Breast epithelium (tissue), 4 donors: ENCODE measurements at regions not wholly inside any gene's neighbourhood (a gene's known extent, or its start where the extent isn't known, plus 50 kb on each side); places are given as distances from the start of the nearest gene placed in this dataset.

Source experiments
- DNase-seq, 2 donors: peaks; one replicate each; pipeline ENCODE4 v3.0.0-alpha.2; 2019; ENCODE audit warnings: low spot score in 2 of 2
- H3K27ac ChIP-seq, 2 donors: fragments of 200-600 bp; sonication (generic) in 1 of 2; one replicate each; pipeline ENCODE4 v1.5.1; 2016 to 2019; ENCODE audit warnings: mild to moderate bottlenecking in 1 of 2
- H3K27me3 ChIP-seq, 2 donors: fragments of 200-600 bp; sonication (generic) in 1 of 2; one replicate each; pipeline versions ENCODE4 v1.5.1 to v1.6.0; 2017 to 2019; ENCODE audit warnings: control low read depth in 1 of 2, mild to moderate bottlenecking in 1 of 2
- H3K36me3 ChIP-seq: fragments of 200-600 bp; one replicate; pipeline ENCODE4 v1.5.1; 2019
- H3K4me1 ChIP-seq, 2 donors: fragments of 200-600 bp; sonication (generic); one replicate each; pipeline ENCODE4 v1.5.1; 2016 to 2019; ENCODE audit warnings: control low read depth in 1 of 2
- H3K4me3 ChIP-seq, 3 donors: fragments of 200-600 bp; sonication (generic); 1 replicate in 2 of 3; 2 replicates in 1 of 3; pipeline ENCODE4 v1.5.1; 2016 to 2019; ENCODE audit warnings: mild to moderate bottlenecking in 3 of 3, moderate library complexity in 2 of 3
- H3K9me3 ChIP-seq, 2 donors: fragments of 200-600 bp; sonication (generic) in 1 of 2; one replicate each; pipeline ENCODE4 v1.5.1; 2016 to 2019; ENCODE audit warnings: control low read depth in 1 of 2
- POLR2A ChIP-seq: fragments of 450-650 bp; IDR thresholded peaks from one replicate; pipeline ENCODE4 v1.6.1; 2016; ENCODE audit warnings: antibody characterized with exemption, mild to moderate bottlenecking, moderate library complexity
- POLR2AphosphoS5 ChIP-seq, 3 donors: sonication (generic); formaldehyde crosslinking; IDR thresholded peaks; one replicate each; pipeline ENCODE4 v1.6.1; 2017; ENCODE audit warnings: antibody characterized with exemption in 3 of 3
- intact Hi-C: fragments of 100-400 bp; cut with DNase I; formaldehyde crosslinking; loops from one replicate; pipeline ENCODE4 v1.15.1; 2023; ENCODE audit warnings: low total_unique reads
- TF ChIP-seq, protein P1 (sequence below), 3 donors: fragments of 450-650 bp; IDR thresholded peaks; one replicate each; pipeline ENCODE4 v1.5.1; 2016 to 2017; ENCODE audit warnings: antibody characterized with exemption in 3 of 3, mild to moderate bottlenecking in 3 of 3, moderate library complexity in 3 of 3

DNA sequence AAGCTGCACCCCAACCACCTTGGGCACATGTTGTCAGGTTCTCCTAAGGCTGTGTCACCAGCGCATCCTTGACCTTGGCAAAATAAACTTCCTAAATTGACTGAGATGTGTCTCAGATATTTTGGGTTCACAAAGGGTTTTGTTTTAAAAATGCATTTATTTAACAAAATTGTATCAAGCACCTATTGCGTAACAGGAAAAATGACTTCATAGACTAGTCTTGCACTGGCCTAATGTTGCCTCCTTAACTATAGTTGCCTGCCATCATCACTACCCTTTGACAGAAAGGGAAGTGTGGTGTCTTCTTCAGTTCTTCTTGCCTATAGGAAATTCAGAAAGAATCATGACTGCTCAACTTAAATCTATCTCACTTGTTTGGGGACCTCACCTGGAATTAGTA lies 374.2 kb downstream of the SH2D1A start:
- Histone ChIP-seq H3K4me1 (no peaks in the 10 kb centered on the region), H3K36me3 (no peaks in the 10 kb centered on the region), H3K4me3 (no peak overlapping the region), H3K27me3 (no peaks in the 10 kb centered on the region), H3K9me3 (no peaks in the 10 kb centered on the region), H3K27ac (no peak overlapping the region)
- no peak for DNase-seq
- TF ChIP-seq, protein P1, sequence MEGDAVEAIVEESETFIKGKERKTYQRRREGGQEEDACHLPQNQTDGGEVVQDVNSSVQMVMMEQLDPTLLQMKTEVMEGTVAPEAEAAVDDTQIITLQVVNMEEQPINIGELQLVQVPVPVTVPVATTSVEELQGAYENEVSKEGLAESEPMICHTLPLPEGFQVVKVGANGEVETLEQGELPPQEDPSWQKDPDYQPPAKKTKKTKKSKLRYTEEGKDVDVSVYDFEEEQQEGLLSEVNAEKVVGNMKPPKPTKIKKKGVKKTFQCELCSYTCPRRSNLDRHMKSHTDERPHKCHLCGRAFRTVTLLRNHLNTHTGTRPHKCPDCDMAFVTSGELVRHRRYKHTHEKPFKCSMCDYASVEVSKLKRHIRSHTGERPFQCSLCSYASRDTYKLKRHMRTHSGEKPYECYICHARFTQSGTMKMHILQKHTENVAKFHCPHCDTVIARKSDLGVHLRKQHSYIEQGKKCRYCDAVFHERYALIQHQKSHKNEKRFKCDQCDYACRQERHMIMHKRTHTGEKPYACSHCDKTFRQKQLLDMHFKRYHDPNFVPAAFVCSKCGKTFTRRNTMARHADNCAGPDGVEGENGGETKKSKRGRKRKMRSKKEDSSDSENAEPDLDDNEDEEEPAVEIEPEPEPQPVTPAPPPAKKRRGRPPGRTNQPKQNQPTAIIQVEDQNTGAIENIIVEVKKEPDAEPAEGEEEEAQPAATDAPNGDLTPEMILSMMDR (IDR thresholded peaks at IDR 0.05), result no peak
- TF ChIP-seq POLR2AphosphoS5 (IDR thresholded peaks at IDR 0.05) (no peak), POLR2A (no peak)
- intact Hi-C loops, result no loop called here

DNA sequence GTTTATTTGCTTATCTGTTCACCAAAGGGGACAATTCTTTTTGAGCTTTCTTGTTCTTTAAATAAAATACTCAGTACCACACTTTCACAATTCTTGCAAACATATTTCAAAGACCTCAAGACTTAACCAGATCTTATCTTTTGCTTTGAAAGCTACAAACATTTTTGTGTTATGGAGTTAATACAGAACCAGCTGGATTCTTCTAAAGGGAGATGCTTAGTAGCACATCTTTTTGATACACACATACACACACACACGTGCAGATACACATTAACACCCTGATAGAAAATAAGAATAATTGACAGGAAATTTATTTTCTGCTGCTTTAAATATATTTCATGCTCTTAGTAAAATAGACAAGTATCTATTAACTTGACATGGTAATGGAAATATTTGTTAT lies 379.1 kb downstream of the SH2D1A start:
- no peak overlapping the region for H3K4me3 ChIP-seq
- intact Hi-C loops, result no loop called here
- no peaks in the 10 kb centered on the region for H3K36me3 ChIP-seq
- H3K27ac ChIP-seq, result no peak overlapping the region
- TF ChIP-seq, protein P1 (IDR thresholded peaks at IDR 0.05), result no peak
- TF ChIP-seq POLR2AphosphoS5 (IDR thresholded peaks at IDR 0.05) (no peak), POLR2A (no peak)
- DNase-seq, result no peak
- H3K4me1 ChIP-seq, result no peaks in the 10 kb centered on the region
- H3K27me3 ChIP-seq, result no peaks in the 10 kb centered on the region
- no peaks in the 10 kb centered on the region for H3K9me3 ChIP-seq

DNA sequence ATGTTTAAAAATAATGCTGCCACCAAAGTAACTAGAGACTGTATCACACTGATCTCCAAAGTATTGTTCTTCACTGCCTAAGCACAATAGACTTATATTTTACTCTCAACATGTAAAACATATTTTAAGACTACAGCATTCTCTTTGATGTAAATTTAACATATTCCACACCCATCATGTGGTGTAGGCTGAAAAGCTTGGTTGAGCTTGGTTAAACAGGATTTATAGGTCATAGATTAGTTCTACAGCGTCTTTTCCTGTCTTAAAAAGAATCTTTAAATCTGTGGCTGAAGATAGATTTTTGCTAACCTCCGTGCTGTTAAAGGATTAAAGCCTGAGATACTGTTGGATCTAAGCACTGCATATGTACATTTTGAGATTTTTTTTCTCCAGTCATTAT lies 379.9 kb downstream of the SH2D1A start:
- Histone ChIP-seq H3K27me3 (no peaks in the 10 kb centered on the region), H3K4me3 (no peak overlapping the region), H3K4me1 (no peaks in the 10 kb centered on the region), H3K36me3 (no peaks in the 10 kb centered on the region), H3K27ac (no peak overlapping the region), H3K9me3 (no peaks in the 10 kb centered on the region)
- TF ChIP-seq POLR2A (no peak), POLR2AphosphoS5 (IDR thresholded peaks at IDR 0.05) (no peak)
- TF ChIP-seq, protein P1 (IDR thresholded peaks at IDR 0.05), result no peak
- no peak for DNase-seq
- intact Hi-C loops, result no loop called here

- no peak for TF ChIP-seq POLR2A
- TF ChIP-seq, protein P1 (IDR thresholded peaks at IDR 0.05), result no peak
- TF ChIP-seq POLR2AphosphoS5 (IDR thresholded peaks at IDR 0.05), result no peak
- no peaks in the 10 kb centered on the region for H3K27me3 ChIP-seq
- H3K9me3 ChIP-seq, result no peaks in the 10 kb centered on the region
- DNase-seq, result no peak
- intact Hi-C loops, result no loop called here
- no peak overlapping the region for H3K4me3 ChIP-seq
- H3K36me3 ChIP-seq, result no peaks in the 10 kb centered on the region
- H3K27ac ChIP-seq, result no peak overlapping the region
- no peaks in the 10 kb centered on the region for H3K4me1 ChIP-seq
Observed at GRCh38 chrX:124726881-124727280, 380.5 kb downstream of the SH2D1A start.

DNA sequence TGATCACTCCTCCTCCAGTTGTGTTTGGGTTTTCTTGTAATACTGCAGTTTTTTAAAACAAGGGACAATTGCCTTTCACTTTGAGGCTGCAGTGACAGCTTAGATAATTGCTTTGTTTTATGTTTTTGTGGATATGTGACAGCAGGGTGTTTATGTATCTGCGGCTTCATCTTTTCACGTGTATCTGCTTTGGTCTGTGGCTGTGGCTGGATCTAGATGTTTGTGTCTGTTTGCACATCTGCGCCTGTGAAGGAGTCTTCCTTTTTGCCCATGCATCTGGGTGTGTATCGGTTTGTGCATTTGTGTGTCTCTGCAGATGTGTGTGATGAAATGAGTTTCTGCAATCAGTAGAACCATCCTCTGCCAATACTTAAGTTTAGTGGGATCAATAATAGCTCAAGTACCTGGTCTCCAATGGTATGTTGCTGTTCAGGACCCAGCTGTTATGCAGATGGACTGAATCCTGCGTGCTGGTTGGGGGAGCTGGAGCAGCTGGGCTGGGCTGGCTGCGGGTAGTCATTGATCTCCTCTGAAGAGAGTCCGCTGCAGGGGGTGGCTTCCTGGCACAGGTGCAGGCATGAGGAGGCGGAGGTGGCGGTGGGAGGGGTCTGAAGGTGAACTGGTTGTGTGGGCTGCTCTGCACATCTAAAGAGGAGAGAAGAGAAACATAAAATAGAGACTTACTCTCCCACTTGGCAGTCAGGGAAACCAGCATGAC lies 390.3 kb downstream of the SH2D1A start:
- DNase-seq, result no peak
- TF ChIP-seq POLR2AphosphoS5 (IDR thresholded peaks at IDR 0.05) (no peak), POLR2A (no peak)
- TF ChIP-seq, protein P1 (IDR thresholded peaks at IDR 0.05), result no peak
- Histone ChIP-seq H3K4me1 (no peaks in the 10 kb centered on the region), H3K27ac (no peak overlapping the region), H3K4me3 (no peak overlapping the region), H3K27me3 (no peaks in the 10 kb centered on the region), H3K36me3 (no peaks in the 10 kb centered on the region), H3K9me3 (no peaks in the 10 kb centered on the region)
- intact Hi-C loops, result no loop called here
